ENCODE measurements at regions not wholly inside any gene's neighbourhood (a gene's known extent, or its start where the extent isn't known, plus 50 kb on each side); places are given as distances from the start of the nearest gene placed in this dataset.

GRCh38 chr17:53492532-53492931, 330.2 kb upstream of the KIF2B start:
- POLR2A ChIA-PET, result no interaction called here
- no peaks in the 10 kb centered on the region for H3K27me3 ChIP-seq (ENCODE audit: control insufficient read depth, insufficient read depth, low read length)
- no peak for TF ChIP-seq POLR2AphosphoS5 (IDR thresholded peaks at IDR 0.05; ENCODE audit: low read depth, low read length)
- no peak for TF ChIP-seq CTCF (IDR thresholded peaks at IDR 0.05)
- TF ChIP-seq REST (IDR thresholded peaks at IDR 0.05; ENCODE audit: insufficient read depth in 1 of 2, low read depth in 2 of 2, low read length in 1 of 2), result no peak
- no peak for TF ChIP-seq TCF7L2 (IDR thresholded peaks at IDR 0.05; ENCODE audit: low read depth, low read length)
- no peak for TF ChIP-seq SIN3A (IDR thresholded peaks at IDR 0.05; ENCODE audit: borderline replicate concordance, insufficient read depth, low read depth, low read length)
- H3K4me1 ChIP-seq (ENCODE audit: control insufficient read depth, insufficient read depth, low read length), result no peaks in the 10 kb centered on the region
- DNase-seq (ENCODE audit: low read depth, low spot score) (no peak), ATAC-seq (no peak)
- in situ Hi-C loops (cut with HindIII; ENCODE audit: low pct_unique_long_range_greater_than_20kb, low sequenced_read_pairs), result no loop called here
- intact Hi-C loops (cut with micrococcal nuclease; ENCODE audit: unreplicated experiment), result no loop called here
- no peak overlapping the region for H3K27ac ChIP-seq (ENCODE audit: low read length)
- CTCF ChIA-PET, result no interaction called here
- no peak overlapping the region for H3K4me3 ChIP-seq (ENCODE audit: low read depth in 2 of 2, low read length in 2 of 2)
- no TSS peak for BruUV-seq (replicated peaks)
- no peaks in the 10 kb centered on the region; the same call in 1 of the 2 replicates for H3K9me3 ChIP-seq (ENCODE audit: control insufficient read depth, insufficient read depth, low read depth, low read length)
- no peaks in the 10 kb centered on the region for H3K36me3 ChIP-seq (ENCODE audit: control insufficient read depth, insufficient read depth, low read length)

GRCh38 chr17:53490447-53490968, 332.2 kb upstream of the KIF2B start:
- no TSS peak for BruUV-seq (replicated peaks)

More at GRCh38 chr17:53490447-53490968, 332.2 kb upstream of the KIF2B start:
- H3K27ac ChIP-seq (ENCODE audit: low read length), result no peak overlapping the region
- ChIA-PET CTCF (no interaction called here), POLR2A (no interaction called here)
- TF ChIP-seq REST (IDR thresholded peaks at IDR 0.05; ENCODE audit: insufficient read depth in 1 of 2, low read depth in 2 of 2, low read length in 1 of 2), result no peak
- TF ChIP-seq POLR2AphosphoS5 (IDR thresholded peaks at IDR 0.05; ENCODE audit: low read depth, low read length), result no peak
- no peak for TF ChIP-seq TCF7L2 (IDR thresholded peaks at IDR 0.05; ENCODE audit: low read depth, low read length)
- TF ChIP-seq SIN3A (IDR thresholded peaks at IDR 0.05; ENCODE audit: borderline replicate concordance, insufficient read depth, low read depth, low read length), result no peak
- TF ChIP-seq CTCF (IDR thresholded peaks at IDR 0.05), result no peak
- ATAC-seq (no peak), DNase-seq (ENCODE audit: low read depth, low spot score) (no peak)
- H3K4me3 ChIP-seq (ENCODE audit: low read depth in 2 of 2, low read length in 2 of 2), result no peak overlapping the region
- no peaks in the 10 kb centered on the region for H3K4me1 ChIP-seq (ENCODE audit: control insufficient read depth, insufficient read depth, low read length)
- H3K27me3 ChIP-seq (ENCODE audit: control insufficient read depth, insufficient read depth, low read length), result no peaks in the 10 kb centered on the region
- H3K9me3 ChIP-seq (ENCODE audit: control insufficient read depth, insufficient read depth, low read depth, low read length), result no peaks in the 10 kb centered on the region; the same call in 1 of the 2 replicates
- intact Hi-C loops (cut with micrococcal nuclease; ENCODE audit: unreplicated experiment), result no loop called here
- no peaks in the 10 kb centered on the region for H3K36me3 ChIP-seq (ENCODE audit: control insufficient read depth, insufficient read depth, low read length)
- in situ Hi-C loops (cut with HindIII; ENCODE audit: low pct_unique_long_range_greater_than_20kb, low sequenced_read_pairs), result no loop called here

Data from Panc1 (cell line).